ENCODE measurements at regions not wholly inside any gene's neighbourhood (a gene's known extent, or its start where the extent isn't known, plus 50 kb on each side); places are given as distances from the start of the nearest gene placed in this dataset.

- no peak for TF ChIP-seq CTCF (IDR thresholded peaks at IDR 0.05; ENCODE audit: low read depth, low read length, missing control alignments)
- no peak for DNase-seq (ENCODE audit: extremely low read depth, low read depth)
- no peak overlapping the region for H3K4me3 ChIP-seq (replicated peaks; ENCODE audit: low read depth, low read length)
Measured at GRCh38 chr1:42096554-42096953, 56.7 kb upstream of the GUCA2B start.

- no peak for DNase-seq (ENCODE audit: extremely low read depth, low read depth)
- no peak for TF ChIP-seq CTCF (IDR thresholded peaks at IDR 0.05; ENCODE audit: low read depth, low read length, missing control alignments)
- H3K4me3 ChIP-seq (replicated peaks; ENCODE audit: low read depth, low read length), result no peak overlapping the region
Measured at GRCh38 chr1:42089246-42089645, 64.0 kb upstream of the GUCA2B start.

- H3K4me3 ChIP-seq (replicated peaks; ENCODE audit: low read depth, low read length), result no peak overlapping the region
- DNase-seq (ENCODE audit: extremely low read depth, low read depth), result no peak
- TF ChIP-seq CTCF (IDR thresholded peaks at IDR 0.05; ENCODE audit: low read depth, low read length, missing control alignments), result no peak
Measured at GRCh38 chr1:42086146-42086545, 67.1 kb upstream of the GUCA2B start.

- no peak for TF ChIP-seq CTCF (IDR thresholded peaks at IDR 0.05; ENCODE audit: low read depth, low read length, missing control alignments)
- no peak for DNase-seq (ENCODE audit: extremely low read depth, low read depth)
- no peak overlapping the region for H3K4me3 ChIP-seq (replicated peaks; ENCODE audit: low read depth, low read length)
Measured at GRCh38 chr1:42085596-42085995, 67.6 kb upstream of the GUCA2B start.

GRCh38 chr1:42081475-42081874 lies 71.7 kb upstream of the GUCA2B start:
- DNase-seq (ENCODE audit: extremely low read depth, low read depth), result no peak
- no peak overlapping the region for H3K4me3 ChIP-seq (replicated peaks; ENCODE audit: low read depth, low read length)
- no peak for TF ChIP-seq CTCF (IDR thresholded peaks at IDR 0.05; ENCODE audit: low read depth, low read length, missing control alignments)

GRCh38 chr1:42075179-42075578 lies 78.0 kb upstream of the GUCA2B start:
- H3K4me3 ChIP-seq (replicated peaks; ENCODE audit: low read depth, low read length), result no peak overlapping the region
- DNase-seq (ENCODE audit: extremely low read depth, low read depth), result no peak
- no peak for TF ChIP-seq CTCF (IDR thresholded peaks at IDR 0.05; ENCODE audit: low read depth, low read length, missing control alignments)

- DNase-seq (ENCODE audit: extremely low read depth, low read depth), result no peak
- no peak for TF ChIP-seq CTCF (IDR thresholded peaks at IDR 0.05; ENCODE audit: low read depth, low read length, missing control alignments)
- no peak overlapping the region for H3K4me3 ChIP-seq (replicated peaks; ENCODE audit: low read depth, low read length)
Measured at GRCh38 chr1:42070996-42071395, 82.2 kb upstream of the GUCA2B start.

All from HFF-Myc (cell line).